Mesothelial cell of epicardium (in vitro differentiated cells): ENCODE measurements at regions not wholly inside any gene's neighbourhood (a gene's known extent, or its start where the extent isn't known, plus 50 kb on each side); places are given as distances from the start of the nearest gene placed in this dataset.

Source experiments
- DNase-seq, 2 experiments: peaks; one replicate each; pipeline ENCODE4 v3.0.0; 2021; ENCODE audit warnings: low spot score in 2 of 2; ENCODE audit not compliant: unreplicated experiment in 2 of 2
- H3K27ac Mint-ChIP-seq: 2 replicates; pipeline ENCODE4 v1.8.0; 2021; ENCODE audit warnings: mixed read lengths
- H3K27me3 Mint-ChIP-seq: 2 replicates; pipeline ENCODE4 v1.8.0; 2021; ENCODE audit warnings: low read depth, mixed read lengths
- H3K36me3 Mint-ChIP-seq: 2 replicates; pipeline ENCODE4 v1.8.0; 2021; ENCODE audit warnings: mixed read lengths
- H3K4me1 Mint-ChIP-seq: 2 replicates; pipeline ENCODE4 v1.8.0; 2021; ENCODE audit warnings: mixed read lengths
- H3K4me3 Mint-ChIP-seq: 2 replicates; pipeline ENCODE4 v1.8.0; 2021; ENCODE audit warnings: mild to moderate bottlenecking, moderate library complexity, mixed read lengths
- H3K9me3 Mint-ChIP-seq: 2 replicates; pipeline ENCODE4 v1.8.0; 2021; ENCODE audit warnings: mixed read lengths
- CTCF ChIP-seq: fragments of 200-600 bp; sonication (generic); IDR thresholded peaks from one replicate; pipeline ENCODE4 v1.5.0; 2021; ENCODE audit warnings: antibody characterized with exemption; ENCODE audit not compliant: unreplicated experiment

- DNase-seq, result no peak
- no peak overlapping the region for H3K27ac Mint-ChIP-seq
- H3K9me3 Mint-ChIP-seq, result no peaks in the 10 kb centered on the region
- H3K27me3 Mint-ChIP-seq, result no peaks in the 10 kb centered on the region
- TF ChIP-seq CTCF, result no peak
- peaks cover 19% of the 10 kb centered on the region for H3K4me1 Mint-ChIP-seq
- no peaks in the 10 kb centered on the region for H3K36me3 Mint-ChIP-seq
- no peak overlapping the region for H3K4me3 Mint-ChIP-seq
Measured at GRCh38 chr1:219781491-219781890, 146.9 kb downstream of the SLC30A10 start.

DNA sequence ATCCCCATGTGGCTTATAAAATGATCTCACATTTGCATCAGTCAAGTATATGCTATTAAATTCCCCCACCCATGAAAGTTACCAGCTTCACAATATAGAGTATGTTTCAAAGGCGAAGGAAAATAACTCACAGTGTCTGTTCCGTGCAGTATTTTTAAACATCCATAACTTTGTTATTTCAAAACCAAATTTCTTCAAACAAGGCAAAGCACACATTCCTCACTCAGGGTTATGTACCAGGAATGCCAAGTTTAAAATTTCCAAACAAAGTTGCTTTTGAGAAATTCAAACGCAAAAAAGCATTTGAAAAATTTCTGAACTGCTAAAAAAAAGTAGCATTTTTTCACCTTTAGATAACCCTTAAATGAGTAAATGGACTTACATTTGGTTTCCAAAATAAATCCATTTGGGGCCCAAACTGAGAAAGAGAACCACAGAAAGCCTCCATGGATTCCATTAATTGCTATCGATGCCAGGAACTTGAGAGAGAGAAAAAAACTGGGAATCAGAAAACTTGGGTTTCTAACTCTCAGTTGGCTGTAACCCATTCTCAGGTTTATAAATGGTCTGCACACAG lies 149.5 kb downstream of the SLC30A10 start:
- no peak overlapping the region for H3K4me3 Mint-ChIP-seq

DNA sequence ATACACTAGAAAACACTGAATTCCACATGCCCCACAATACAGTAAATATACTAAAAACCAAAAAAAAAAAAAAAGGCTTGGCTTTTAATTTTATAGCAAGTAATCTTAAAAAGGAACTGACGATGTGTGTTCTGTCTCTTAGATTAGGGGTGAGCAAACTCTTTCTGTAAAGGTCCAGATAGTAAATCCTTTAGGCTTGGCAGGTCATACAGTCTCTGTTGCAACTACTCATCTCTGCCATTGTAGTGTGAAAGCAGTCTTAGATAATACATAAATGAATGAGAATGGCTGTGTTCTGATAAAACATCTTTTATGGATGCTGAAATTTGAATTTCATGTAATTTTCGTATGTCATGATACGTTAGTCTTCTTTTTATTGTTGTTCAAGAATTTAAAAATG lies 150.2 kb downstream of the SLC30A10 start:
- no peaks in the 10 kb centered on the region for H3K9me3 Mint-ChIP-seq
- no peak for DNase-seq
- H3K4me1 Mint-ChIP-seq, result peaks cover 6% of the 10 kb centered on the region
- H3K4me3 Mint-ChIP-seq, result no peak overlapping the region
- H3K36me3 Mint-ChIP-seq, result no peaks in the 10 kb centered on the region
- no peak for TF ChIP-seq CTCF
- no peak overlapping the region for H3K27ac Mint-ChIP-seq
- no peaks in the 10 kb centered on the region for H3K27me3 Mint-ChIP-seq

More for the DNA sequence above, 149.5 kb downstream of the SLC30A10 start:
- no peak for DNase-seq
- H3K27ac Mint-ChIP-seq, result no peak overlapping the region
- H3K9me3 Mint-ChIP-seq, result no peaks in the 10 kb centered on the region
- H3K4me1 Mint-ChIP-seq, result peaks cover 6% of the 10 kb centered on the region
- no peak for TF ChIP-seq CTCF
- H3K27me3 Mint-ChIP-seq, result no peaks in the 10 kb centered on the region
- no peaks in the 10 kb centered on the region for H3K36me3 Mint-ChIP-seq

GRCh38 chr1:219774386-219774785 lies 154.0 kb downstream of the SLC30A10 start:
- no peak for TF ChIP-seq CTCF
- H3K9me3 Mint-ChIP-seq, result peaks cover 14% of the 10 kb centered on the region
- H3K4me1 Mint-ChIP-seq, result peaks cover 2% of the 10 kb centered on the region
- no peaks in the 10 kb centered on the region for H3K36me3 Mint-ChIP-seq
- no peaks in the 10 kb centered on the region for H3K27me3 Mint-ChIP-seq
- no peak overlapping the region for H3K4me3 Mint-ChIP-seq
- H3K27ac Mint-ChIP-seq, result no peak overlapping the region
- no peak for DNase-seq

DNA sequence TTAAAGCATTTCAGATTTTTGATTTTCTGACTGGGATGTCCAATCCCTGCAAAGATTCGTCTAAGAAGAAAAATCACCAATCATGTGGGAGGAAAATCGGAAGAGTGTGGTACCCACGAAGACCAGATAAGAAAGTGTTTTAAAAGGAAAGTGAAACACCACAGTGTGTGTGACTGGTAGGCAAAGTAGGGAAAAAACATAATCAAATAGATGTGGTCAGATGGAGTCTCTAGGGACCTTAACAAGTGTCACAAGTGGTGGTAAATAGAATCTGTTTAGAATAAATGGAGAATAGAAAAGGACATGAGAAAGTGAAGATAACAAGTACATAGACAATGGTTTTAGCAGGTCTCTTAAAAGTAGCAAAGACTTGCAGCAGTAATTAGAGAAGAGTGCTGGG lies 154.6 kb downstream of the SLC30A10 start:
- H3K27me3 Mint-ChIP-seq, result no peaks in the 10 kb centered on the region
- peaks cover 2% of the 10 kb centered on the region for H3K4me1 Mint-ChIP-seq
- H3K4me3 Mint-ChIP-seq, result no peak overlapping the region
- no peaks in the 10 kb centered on the region for H3K36me3 Mint-ChIP-seq
- peaks cover 20% of the 10 kb centered on the region for H3K9me3 Mint-ChIP-seq
- no peak for DNase-seq
- TF ChIP-seq CTCF, result no peak
- no peak overlapping the region for H3K27ac Mint-ChIP-seq

- no peak overlapping the region for H3K27ac Mint-ChIP-seq
- TF ChIP-seq CTCF, result no peak
- no peak overlapping the region for H3K4me3 Mint-ChIP-seq
Measured at GRCh38 chr1:219773110-219773509, 155.2 kb downstream of the SLC30A10 start.

More at GRCh38 chr1:219773110-219773509, 155.2 kb downstream of the SLC30A10 start:
- DNase-seq, result no peak
- Mint-ChIP-seq H3K4me1 (no peaks in the 10 kb centered on the region), H3K27me3 (no peaks in the 10 kb centered on the region), H3K9me3 (peaks cover 27% of the 10 kb centered on the region), H3K36me3 (no peaks in the 10 kb centered on the region)
